GM21515 (cell line): ENCODE measurements at regions not wholly inside any gene's neighbourhood (a gene's known extent, or its start where the extent isn't known, plus 50 kb on each side); places are given as distances from the start of the nearest gene placed in this dataset.

ENCODE experiments used
- ATAC-seq: cut with Tn5 transposase; IDR thresholded peaks from one replicate; pipeline ENCODE4 v1.9.1; 2021; ENCODE audit not compliant: unreplicated experiment

DNA sequence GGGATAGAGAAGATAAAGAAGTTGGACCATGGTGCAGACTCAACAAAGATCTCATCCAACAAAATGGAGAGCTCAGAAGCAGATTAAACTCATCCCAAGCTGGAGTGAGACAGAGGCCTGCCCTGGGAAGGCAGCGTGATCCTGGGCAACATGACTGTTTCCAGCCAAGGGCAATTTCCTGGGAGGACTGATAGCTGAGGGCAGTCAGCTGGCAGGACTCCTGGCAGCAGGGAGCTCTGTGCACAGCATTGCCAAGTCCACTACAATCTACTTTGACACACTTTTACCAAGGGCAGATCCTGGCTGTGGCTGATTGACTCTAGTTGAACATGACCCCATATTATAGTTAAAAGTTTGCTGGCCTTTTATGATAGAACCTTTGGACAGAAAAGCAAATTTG is 357.3 kb upstream of the RASGEF1B start:
- no peak for ATAC-seq

DNA sequence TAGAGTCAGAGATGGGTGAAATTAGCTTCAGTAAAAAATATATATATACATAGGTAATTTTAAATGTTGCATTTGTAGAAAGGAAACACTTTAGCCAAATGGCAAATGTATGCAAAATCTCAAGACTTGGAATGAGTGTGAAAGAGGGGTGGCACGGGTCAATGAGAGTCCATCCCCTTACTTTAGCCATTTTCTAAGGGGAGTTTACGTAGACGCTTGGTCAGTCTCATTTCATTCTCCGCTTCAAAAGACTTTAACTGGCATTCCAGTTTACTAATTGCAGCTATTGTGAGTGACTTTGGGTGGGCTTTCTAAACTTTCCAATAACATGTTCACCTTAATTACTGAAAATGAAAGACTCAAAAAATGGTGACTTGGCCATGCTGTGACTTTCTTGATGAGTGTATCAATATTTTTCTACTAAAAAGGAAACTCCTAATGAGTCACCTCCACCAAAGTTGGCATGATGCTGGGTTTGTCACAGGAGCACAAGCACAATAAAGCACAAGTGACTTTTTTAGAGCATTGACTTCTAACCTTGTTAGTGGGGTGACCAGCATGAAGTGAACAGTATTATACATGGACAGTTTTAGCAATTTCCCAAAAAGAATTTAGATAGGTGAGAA is 356.0 kb upstream of the RASGEF1B start:
- no peak for ATAC-seq

DNA sequence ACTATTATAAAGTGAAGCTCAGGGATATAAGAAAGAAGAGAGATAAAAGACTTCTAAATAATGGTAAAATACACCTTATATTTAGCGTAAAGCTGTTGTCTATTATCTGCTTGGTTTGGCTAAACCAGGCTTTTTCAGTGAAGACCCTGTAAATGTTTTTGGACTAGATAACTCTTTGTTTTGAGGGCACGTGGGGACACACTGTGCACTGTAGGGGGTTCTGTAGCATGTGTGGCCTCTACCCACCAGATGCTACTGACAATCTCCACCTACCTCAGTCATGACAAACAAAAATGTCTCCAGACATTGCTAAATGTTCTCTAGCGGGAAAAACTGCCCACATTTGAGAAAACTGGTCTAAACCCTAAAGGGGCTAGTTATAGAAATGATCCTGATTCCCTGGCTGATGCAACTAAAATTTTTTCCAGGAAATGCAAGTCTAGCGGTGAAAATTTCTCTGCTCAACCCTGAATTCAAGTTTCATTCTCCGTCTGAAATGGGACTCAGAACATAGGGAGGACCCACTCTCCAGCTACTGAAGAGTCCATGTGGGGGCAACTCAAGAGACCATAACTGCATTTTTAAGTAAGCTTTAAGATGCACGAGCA is 355.2 kb upstream of the RASGEF1B start:
- ATAC-seq: no peak

DNA sequence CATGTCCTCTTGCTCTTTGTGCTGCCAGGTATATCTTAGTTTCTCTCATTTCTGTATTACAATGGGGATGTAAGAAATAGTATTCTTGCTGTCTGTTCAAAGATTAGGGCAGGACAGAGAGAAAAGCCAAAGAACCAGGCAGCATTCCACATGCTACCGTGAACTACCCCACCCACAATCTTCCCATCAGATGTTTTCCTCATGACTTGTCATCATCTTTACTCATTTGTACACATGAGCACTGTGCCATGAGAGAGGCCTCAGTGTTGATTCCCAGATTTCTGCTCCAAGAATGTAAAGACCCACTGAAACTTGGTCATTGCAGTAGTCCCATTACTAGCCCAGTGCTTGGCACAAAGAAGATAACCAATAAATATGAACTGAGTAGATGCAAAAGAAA is 354.6 kb upstream of the RASGEF1B start:
- ATAC-seq: no peak

DNA sequence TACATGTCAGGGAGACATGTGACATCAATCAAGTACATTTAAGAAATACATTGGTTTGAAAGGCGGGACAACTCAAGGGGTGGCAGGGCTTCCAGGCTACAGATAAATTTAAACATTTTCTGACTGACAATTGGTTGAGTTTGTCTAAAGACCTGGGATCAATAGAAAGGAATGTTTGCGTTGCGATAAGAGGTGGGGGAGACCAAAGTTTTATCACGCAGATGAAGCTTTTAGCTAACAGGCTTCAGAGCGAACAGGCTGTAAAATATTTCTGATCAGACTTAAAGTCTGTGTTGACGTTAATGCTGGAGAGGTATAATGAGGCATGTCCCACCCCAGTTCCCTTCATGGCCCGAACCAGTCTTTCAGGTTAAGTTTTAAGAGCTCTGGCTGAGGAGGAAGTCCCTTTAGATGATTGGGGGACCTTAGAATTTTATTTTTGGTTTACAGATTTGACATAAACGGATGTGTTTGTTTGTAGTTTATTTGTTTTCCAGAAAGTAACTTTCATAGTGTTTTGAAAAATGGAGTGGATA is 346.7 kb upstream of the RASGEF1B start:
- ATAC-seq: no peak

DNA sequence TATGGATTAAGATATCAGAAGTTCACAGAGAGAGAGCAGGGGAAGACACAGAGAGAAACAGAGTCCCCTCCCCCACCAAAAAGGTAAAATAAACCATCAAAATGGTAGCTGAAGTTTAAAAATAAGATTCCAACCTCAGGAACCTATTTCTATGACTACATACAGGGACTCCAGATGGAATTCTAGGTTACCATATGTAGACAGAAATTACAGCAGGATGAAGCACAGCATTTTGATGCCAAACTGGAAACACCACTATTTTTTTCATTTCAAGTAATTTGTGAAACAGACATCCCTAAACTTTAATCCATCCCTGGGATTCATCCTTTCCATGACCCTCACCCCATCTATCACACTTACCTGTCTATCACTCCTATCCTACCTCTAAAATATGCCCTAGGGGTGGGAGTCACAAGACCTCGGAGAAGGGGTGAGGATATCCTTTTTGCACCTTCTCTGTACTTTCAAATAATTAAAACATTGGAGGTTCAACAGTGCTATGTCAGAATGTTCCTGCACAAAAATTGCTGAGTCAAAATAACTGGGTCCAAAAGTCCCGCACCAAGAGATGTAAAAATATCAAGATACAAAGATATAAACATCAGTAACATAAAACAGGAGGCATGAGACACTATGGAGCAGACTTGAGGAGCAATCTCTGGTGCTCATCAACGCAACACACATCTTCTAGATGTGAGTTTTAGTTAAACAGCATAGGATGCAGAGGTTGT is 344.5 kb upstream of the RASGEF1B start:
- ATAC-seq: no peak

DNA sequence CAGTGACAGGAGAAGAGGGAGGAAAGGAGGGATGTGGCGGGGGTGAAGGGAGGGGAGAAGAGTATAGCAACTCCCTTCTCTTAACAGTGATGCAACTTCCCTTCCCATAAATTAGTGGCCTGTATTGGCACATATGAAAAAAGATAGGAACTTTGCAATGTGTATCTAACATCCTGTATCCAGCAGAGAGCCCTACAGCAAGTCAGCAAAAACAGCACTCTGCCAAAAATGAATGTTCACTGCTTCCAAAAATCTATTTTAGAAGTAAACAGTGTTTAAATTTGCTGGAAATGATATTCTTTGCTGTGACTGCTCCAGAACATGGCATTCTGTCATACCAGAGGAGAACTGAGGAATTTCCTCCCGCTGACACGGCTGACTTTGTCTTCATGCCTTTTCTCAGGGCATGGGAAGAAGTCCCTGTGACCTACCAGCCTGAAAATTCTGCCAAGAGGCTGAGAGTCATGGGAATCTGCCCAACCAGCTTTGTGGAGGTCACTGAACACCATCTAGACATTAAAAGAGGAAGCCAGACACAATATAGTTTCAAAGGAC is 343.4 kb upstream of the RASGEF1B start:
- no peak for ATAC-seq

DNA sequence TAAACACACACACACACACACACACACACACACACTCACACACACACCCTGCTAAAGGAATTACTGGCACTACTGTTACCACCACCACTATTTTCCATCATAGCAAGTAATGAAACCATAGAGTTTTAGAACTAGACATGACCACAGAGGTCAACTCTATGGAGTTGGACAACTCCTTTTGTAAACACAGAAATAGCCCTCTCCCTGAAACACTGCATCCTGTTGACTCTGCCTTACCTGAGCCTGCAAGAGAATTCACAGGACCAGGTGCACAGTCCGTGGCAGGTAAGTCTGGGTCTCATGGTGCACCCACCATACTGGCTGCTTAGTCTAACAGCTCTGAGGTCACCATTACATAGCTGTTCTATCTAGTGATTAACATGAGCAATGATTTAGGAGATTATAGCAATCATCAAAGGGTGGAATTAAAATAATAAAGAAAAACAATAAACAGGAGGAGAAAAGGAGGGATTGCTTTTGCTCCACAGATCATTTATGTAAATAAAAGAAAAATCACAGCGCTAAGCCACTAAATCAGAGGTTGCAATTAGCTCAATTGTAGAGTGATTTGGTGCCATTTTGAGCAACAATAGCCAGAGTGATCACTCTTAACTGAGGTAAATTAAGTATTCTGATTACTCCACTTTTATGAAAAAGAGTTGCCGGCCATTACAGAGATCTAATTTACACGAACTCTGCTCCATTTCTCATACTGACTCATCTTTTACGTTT is 340.0 kb upstream of the RASGEF1B start:
- no peak for ATAC-seq

DNA sequence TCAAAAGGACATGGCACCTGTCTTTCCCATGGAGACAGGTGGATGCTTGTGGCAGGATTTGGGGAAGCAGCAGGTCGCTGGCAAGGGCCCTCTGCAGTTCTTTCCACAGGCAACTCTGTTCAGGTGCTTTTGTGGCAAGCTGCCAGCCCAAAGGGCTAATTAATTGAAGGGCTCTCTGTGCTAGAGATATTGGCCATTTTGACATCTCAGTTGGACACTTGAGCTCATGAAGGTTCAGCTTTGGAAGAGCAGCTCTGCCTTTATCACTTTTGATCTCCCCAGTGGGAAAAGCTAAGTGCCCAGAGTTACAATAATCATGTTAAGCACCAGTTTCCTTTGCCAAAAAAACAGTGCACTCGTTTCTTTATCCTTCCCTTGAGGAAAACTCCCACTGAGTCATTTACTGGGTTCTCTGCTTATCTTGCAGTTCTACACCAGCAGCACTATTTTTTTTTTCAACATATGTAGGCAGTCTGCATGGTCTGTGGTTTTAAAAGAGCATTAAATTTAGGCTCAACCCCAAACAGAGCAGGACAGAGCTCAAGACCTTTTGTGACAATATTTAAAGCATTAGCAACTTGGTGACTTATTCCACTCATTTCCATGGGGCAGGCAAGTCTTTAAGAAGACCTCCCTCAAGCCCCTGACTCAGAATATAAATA is 336.4 kb upstream of the RASGEF1B start:
- no peak for ATAC-seq

DNA sequence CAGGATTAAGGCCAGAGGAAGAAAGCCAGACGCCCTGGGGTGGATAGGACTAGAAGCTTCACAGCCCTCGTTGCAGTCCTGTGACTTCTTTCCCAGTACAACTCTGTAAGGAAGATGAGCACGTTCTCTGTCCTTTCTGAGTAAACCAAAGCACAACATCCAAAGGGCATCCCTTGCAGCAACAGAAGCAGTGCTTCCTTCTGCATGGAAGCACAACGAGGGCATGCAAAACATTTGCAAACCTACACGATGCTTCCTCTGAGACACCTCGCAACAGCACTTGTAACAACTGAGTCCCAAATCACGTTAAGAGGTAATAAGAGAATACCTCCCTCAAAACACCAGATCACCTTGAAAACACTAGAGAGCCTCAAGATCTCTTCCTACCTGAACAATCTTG is 335.7 kb upstream of the RASGEF1B start:
- no peak for ATAC-seq

DNA sequence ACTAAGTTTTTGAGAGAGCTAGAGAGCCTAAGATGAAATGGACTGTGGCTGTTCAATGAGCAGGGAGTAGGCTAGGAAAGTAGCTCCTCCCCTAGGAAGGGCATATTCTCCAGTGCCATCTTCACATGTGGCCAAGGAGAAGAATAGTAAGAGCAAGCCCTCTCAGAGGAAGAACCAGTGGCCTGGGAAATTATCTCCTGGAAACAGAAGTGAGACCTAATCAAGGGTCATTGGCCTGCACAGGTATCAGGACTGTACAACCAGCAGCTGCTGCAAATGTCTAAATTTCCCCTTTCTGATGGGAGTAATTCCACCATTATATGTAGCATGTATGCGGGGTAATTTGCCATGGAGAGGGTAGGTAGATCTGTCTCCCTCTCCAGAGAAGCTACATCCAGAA is 334.8 kb upstream of the RASGEF1B start:
- no peak for ATAC-seq

DNA sequence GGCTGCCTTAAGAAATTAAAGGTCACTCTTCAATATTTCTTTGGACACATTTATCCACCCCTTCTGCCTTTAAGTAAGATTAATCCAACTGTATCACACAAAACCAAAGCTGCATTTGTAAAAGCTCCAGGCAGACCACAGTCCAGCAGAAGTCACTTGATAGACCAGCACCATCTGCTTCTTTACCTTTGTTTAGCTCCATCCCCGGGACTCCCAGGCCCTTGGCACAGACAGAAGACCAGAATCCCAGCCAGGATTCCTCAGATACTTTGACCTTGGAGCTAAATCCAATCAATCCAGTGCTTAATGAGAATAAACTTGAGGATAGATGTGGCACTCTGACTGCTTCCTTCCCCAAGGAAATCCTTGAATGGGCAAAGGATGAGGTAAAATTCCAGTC is 333.1 kb upstream of the RASGEF1B start:
- no peak for ATAC-seq

DNA sequence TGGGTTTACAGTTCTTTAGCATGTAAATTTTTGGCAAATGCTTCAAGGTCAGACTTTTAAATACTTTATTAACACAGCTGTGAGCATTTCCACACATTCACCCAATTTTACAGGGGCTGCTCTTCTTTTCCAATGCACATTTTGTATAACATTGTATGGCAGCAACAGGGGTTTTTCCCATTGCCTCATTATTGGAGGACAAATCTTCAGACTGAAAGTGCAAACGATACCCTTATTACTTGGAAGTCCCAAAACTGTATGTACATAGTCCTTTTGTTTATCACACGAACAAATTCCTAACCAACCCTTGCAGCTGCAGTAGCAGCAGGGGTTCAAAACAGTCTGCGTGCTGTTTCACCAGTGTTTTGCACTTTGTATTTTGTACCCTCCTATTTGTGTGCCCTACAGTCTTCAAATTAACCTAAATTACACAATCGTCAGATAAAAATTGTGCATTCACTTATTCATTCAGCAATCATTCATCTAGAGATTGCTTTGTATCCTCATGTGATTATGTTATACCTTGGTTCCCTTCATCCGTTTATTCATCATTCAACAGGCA is 330.7 kb upstream of the RASGEF1B start:
- no peak for ATAC-seq

DNA sequence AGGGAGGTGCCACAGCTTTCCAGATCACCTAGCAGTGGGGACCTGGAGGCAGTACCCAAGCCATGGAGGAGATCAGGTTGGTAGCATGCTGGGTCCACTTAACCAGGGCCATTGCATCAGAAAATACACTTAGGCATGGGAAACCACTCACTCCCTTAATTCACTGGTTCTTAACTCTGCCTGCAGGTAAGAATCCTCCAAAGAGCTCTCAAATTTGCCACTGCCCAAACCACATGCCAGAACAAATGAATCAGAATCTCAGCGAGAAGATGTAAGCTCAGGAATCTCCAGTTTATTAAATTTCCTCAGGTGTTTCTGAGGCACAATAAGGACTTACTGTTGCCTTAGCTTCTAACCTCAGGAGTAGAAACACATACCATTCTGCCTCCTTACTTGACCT is 327.7 kb upstream of the RASGEF1B start:
- no peak for ATAC-seq

DNA sequence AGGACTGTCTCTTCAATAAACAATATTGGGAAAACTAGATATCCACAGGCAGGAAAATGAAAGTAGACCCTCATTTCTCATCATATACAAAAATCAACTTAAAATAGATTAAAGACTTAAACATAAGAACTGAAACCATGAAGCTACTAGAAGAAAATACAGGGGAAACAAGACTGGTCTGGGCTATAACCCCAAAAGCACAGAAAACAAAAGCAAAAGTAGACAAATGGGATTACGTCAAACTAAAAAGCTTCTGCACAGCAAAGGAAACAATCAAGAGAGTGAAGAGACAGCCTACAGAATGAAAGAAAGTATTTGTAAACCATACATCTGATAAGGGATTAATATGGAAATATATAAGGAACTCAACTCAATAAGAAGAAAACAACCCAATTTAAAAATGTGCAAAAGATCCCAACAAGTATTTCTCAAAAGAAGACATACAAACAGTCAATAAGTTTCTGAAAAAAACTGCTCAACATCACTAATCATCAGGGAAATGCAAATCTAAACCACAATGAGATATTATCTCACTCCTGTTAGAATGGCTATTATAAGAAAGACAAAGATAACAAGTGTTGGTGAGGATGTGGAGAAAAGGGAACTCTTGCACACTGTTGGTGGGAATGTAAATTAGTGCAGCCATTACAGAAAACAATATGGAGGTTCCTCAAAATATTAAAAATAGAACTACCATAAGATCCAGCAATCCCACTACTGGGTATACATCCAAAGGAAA is 325.3 kb upstream of the RASGEF1B start:
- no peak for ATAC-seq

DNA sequence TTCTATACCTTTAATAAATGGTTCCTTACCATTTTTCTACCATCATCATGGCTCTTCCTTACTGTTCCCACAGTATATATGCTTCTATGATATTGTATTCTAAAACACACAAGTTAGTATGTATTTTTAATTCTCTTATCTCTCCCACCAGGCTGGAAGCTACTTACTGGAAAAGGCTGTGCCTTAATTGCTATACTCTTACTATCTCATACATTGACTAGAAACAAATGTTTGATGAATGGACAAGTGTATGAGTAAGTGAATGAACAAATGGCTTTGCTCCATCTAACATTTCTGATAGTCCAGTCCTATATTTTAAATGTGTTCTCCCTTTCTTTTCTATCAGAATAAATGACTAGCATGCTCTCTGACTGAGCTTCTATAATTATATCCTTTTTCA is 320.8 kb upstream of the RASGEF1B start:
- no peak for ATAC-seq

DNA sequence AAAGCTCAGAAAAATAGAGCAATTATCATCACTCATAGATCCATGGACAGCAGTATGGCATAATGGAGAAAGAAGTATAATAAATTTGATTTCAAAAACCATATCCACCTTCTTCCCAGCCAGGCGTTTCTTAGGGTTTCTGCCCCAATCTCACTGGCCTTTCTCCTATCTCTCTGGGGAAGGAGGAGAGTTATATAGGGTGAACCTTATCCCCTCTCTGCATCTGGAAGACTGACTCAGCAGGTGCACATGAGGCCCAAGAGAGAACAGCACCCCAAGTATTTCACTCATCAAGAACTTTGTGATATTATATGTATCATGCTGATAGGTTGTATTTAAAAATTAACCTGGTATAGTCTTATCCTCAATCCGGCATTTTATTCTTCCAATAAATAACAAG is 318.8 kb upstream of the RASGEF1B start:
- no peak for ATAC-seq

DNA sequence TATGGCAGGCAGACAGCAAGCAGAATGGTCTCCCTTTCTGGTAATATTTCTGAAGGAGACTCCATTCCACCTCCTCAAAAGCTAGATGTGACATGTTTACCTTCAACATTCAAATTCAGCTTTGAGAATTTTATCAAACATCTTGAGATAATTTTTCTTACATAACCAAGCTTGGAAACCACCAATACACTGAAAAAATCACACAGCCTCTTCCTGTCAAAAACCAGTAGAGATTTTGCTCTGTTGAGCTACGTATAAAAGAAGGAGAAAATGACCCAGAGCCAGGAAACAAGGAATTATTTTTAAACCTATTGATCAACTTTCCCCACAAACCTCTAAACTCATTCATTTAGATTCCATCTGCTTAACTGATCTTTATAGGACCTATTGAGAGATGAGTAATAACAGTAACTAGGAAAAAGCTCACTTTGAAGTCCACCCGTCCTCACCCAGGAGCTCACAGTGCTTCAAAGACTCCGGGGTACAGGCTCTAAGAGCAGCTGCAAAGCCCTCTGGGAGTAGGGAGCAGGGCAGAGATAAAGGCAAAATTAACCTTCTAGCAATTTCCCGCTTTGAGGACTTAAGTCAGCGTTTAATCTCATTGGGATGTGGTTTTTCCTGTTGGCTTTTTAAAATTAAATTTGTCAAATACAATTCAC is 318.2 kb upstream of the RASGEF1B start:
- ATAC-seq: no peak

DNA sequence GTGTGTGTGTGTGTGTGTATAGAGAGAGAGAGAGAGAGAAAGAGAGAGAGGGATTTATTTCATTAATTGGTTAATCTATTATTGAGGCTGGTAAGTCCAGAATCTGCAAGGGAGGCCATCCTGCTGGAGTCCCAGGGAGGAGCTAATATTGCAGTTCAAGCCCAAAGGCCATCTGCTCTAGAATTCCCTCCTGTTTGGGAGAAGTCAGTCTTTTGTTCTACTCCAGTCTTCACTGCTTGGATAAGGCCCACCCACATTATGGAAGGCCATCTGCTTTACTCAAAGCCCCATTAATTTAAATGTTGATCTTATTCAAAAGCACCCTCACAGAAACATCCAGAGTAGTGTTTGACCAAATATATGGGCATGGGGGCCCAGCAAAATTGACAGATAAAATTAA is 317.5 kb upstream of the RASGEF1B start:
- ATAC-seq: no peak
